ENCODE measurements at regions not wholly inside any gene's neighbourhood (a gene's known extent, or its start where the extent isn't known, plus 50 kb on each side); places are given as distances from the start of the nearest gene placed in this dataset.

DNA sequence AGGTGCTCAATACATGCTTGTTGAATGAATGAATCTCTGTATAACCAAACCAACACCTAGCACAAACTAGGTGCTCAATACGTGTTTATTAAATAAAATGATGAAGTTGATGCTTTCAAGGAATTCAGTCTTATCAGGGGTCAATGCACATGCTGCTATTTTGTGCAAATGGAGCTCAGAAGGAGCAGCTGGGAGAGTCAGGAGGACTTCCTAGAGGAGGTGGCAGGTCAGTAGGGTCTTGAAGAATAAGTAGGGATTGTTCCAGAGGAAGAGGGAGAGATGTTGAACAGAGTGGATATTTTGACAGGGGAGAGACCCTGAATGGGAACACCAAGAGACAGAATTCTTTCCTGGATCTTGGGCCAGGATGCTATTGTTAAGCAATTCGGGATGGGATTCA, 92.7 kb upstream of the LHX1 start:
- TF ChIP-seq POLR2A (IDR thresholded peaks at IDR 0.05), result no peak
- TF ChIP-seq, protein P1, sequence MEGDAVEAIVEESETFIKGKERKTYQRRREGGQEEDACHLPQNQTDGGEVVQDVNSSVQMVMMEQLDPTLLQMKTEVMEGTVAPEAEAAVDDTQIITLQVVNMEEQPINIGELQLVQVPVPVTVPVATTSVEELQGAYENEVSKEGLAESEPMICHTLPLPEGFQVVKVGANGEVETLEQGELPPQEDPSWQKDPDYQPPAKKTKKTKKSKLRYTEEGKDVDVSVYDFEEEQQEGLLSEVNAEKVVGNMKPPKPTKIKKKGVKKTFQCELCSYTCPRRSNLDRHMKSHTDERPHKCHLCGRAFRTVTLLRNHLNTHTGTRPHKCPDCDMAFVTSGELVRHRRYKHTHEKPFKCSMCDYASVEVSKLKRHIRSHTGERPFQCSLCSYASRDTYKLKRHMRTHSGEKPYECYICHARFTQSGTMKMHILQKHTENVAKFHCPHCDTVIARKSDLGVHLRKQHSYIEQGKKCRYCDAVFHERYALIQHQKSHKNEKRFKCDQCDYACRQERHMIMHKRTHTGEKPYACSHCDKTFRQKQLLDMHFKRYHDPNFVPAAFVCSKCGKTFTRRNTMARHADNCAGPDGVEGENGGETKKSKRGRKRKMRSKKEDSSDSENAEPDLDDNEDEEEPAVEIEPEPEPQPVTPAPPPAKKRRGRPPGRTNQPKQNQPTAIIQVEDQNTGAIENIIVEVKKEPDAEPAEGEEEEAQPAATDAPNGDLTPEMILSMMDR (IDR thresholded peaks at IDR 0.05), result no peak

All from right lobe of liver (tissue), 4 donors.